ENCODE measurements at regions not wholly inside any gene's neighbourhood (a gene's known extent, or its start where the extent isn't known, plus 50 kb on each side); places are given as distances from the start of the nearest gene placed in this dataset.

DNA sequence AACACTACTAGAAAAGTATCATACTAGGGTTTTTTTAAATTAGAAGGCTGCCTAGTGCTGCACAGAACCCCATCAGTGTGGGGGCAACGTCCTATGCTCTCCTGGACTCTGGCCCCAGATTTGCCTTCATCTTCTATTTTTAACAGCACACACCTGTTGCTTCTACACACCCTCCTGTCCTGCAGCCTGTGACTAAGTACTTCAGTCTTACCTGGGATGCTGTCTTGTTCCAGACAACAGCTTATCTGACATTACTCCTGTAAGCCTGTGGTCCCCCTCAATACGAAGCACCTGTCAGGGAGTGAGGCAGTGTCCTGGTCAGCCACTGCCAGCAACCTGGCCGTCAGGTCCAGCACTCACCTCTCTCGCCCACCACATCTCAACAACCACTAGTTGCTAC lies 247.6 kb upstream of the PSMD7 start:
- H3K9me3 Mint-ChIP-seq: no peaks in the 10 kb centered on the region
- H3K27ac Mint-ChIP-seq: no peak overlapping the region
- intact Hi-C loops (cut with micrococcal nuclease): no loop called here
- H3K36me3 Mint-ChIP-seq (ENCODE audit: low read depth): no peaks in the 10 kb centered on the region
- TF ChIP-seq, protein P1, sequence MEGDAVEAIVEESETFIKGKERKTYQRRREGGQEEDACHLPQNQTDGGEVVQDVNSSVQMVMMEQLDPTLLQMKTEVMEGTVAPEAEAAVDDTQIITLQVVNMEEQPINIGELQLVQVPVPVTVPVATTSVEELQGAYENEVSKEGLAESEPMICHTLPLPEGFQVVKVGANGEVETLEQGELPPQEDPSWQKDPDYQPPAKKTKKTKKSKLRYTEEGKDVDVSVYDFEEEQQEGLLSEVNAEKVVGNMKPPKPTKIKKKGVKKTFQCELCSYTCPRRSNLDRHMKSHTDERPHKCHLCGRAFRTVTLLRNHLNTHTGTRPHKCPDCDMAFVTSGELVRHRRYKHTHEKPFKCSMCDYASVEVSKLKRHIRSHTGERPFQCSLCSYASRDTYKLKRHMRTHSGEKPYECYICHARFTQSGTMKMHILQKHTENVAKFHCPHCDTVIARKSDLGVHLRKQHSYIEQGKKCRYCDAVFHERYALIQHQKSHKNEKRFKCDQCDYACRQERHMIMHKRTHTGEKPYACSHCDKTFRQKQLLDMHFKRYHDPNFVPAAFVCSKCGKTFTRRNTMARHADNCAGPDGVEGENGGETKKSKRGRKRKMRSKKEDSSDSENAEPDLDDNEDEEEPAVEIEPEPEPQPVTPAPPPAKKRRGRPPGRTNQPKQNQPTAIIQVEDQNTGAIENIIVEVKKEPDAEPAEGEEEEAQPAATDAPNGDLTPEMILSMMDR (IDR thresholded peaks at IDR 0.05): no peak
- no peaks in the 10 kb centered on the region for H3K4me1 Mint-ChIP-seq (ENCODE audit: low read depth)
- no peak overlapping the region for H3K4me3 Mint-ChIP-seq
- H3K27me3 Mint-ChIP-seq: no peaks in the 10 kb centered on the region
- ChIA-PET CTCF (interaction anchor here (1.6 kb wide), 1 partner anchor 14 kb away, joined by 4 read pairs; no protein-coding TSS in a partner anchor), POLR2A (no interaction called here)
- no peak for DNase-seq
- ATAC-seq: no peak

DNA sequence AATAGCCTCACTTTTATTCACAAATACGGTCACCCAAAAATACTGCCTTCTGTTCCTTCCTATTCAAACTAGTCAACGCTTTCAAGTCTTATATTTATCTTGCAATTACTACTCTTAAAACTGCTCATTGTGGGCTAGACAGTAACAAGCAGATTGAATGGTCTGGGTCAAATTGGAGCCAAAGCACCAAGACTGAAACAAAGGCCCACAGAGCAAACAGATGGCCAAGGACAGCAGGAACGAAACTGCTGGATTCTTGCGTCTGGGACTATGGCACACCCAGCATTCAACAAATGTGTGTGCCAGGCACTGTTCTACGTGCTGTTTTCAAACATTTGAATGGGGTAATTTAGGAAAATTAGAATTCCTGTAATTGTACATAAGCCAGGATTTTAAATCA lies 250.1 kb upstream of the PSMD7 start:
- no peaks in the 10 kb centered on the region for H3K27me3 Mint-ChIP-seq
- no peaks in the 10 kb centered on the region for H3K9me3 Mint-ChIP-seq
- no peaks in the 10 kb centered on the region for H3K4me1 Mint-ChIP-seq (ENCODE audit: low read depth)
- TF ChIP-seq, protein P1 (IDR thresholded peaks at IDR 0.05): no peak
- H3K4me3 Mint-ChIP-seq: no peak overlapping the region
- ChIA-PET CTCF (no interaction called here), POLR2A (no interaction called here)
- intact Hi-C loops (cut with micrococcal nuclease): no loop called here
- no peak for DNase-seq
- no peak for ATAC-seq
- no peak overlapping the region for H3K27ac Mint-ChIP-seq
- H3K36me3 Mint-ChIP-seq (ENCODE audit: low read depth): no peaks in the 10 kb centered on the region

DNA sequence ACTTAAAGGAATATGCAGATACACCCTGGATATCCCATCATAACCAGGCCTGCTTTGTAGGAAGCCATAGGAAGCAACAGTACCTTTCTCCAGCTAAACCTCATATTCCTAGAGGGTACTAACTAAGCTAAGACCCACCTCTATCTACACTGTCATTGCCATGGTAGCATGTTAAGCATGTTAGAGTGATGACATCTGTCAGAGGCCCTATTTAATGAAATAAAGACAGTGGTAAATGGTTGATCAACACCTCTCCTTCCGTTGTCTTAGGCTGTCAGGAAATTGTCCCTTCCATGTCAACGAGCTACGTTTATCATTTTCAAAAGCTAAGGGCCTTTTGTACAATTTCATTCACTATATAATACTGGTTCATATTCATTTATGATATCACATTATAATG lies 251.1 kb upstream of the PSMD7 start:
- Mint-ChIP-seq H3K4me1 (ENCODE audit: low read depth) (no peaks in the 10 kb centered on the region), H3K9me3 (no peaks in the 10 kb centered on the region), H3K27ac (no peak overlapping the region), H3K27me3 (no peaks in the 10 kb centered on the region), H3K4me3 (no peak overlapping the region), H3K36me3 (ENCODE audit: low read depth) (no peaks in the 10 kb centered on the region)
- intact Hi-C loops (cut with micrococcal nuclease): no loop called here
- ATAC-seq (no peak), DNase-seq (no peak)
- ChIA-PET POLR2A (no interaction called here), CTCF (no interaction called here)
- TF ChIP-seq, protein P1 (IDR thresholded peaks at IDR 0.05): no peak

DNA sequence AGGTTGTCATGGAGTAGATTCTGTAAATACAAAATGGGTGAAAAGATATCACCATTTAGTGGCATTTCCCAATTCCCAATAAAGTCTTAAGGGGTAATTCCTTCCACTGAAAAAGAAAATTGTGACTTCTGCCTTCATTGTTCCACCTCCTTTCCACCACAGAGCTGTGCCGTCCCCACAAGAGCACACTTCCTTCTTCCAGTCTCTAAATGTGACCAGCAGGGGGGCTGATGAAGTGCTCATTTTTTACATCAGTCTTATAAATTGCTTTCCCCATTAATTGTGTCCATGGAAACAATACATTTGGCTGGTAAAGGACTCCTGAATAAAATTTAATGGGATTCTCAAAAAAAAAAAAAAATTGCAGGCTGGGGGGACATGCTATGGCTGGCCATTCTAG lies 260.8 kb upstream of the PSMD7 start:
- TF ChIP-seq, protein P1 (IDR thresholded peaks at IDR 0.05): no peak
- H3K27me3 Mint-ChIP-seq: peaks cover 2% of the 10 kb centered on the region
- ChIA-PET CTCF (interaction anchor here (1.6 to 1.8 kb wide), 2 partner anchors 14 to 1203 kb away, joined by 3 to 4 read pairs; no protein-coding TSS in a partner anchor), POLR2A (no interaction called here)
- H3K4me1 Mint-ChIP-seq (ENCODE audit: low read depth): no peaks in the 10 kb centered on the region
- no peak for DNase-seq
- no peaks in the 10 kb centered on the region for H3K36me3 Mint-ChIP-seq (ENCODE audit: low read depth)
- intact Hi-C loops (cut with micrococcal nuclease): no loop called here
- no peak overlapping the region for H3K4me3 Mint-ChIP-seq
- H3K27ac Mint-ChIP-seq: no peak overlapping the region
- ATAC-seq: no peak
- no peaks in the 10 kb centered on the region for H3K9me3 Mint-ChIP-seq

DNA sequence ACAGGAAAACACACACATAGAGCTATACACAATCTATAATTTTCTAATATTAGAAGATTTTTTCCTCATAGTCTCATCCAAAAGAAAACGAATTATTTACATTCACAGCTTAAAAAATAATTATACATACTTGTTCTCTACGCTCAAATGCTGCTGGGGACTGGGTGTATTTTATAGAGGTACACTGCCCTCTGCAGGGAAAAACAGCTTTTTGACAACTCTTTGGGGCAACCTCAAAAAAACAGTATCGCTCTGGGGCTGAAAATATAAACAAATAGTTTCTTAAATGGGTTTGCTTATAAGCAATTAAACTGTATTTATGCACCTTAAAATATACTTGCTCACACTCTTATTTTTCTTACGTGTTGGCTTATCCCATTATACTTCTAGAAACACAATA lies 261.8 kb upstream of the PSMD7 start:
- Mint-ChIP-seq H3K36me3 (ENCODE audit: low read depth) (no peaks in the 10 kb centered on the region), H3K27me3 (peaks cover 2% of the 10 kb centered on the region), H3K9me3 (no peaks in the 10 kb centered on the region), H3K27ac (no peak overlapping the region), H3K4me1 (ENCODE audit: low read depth) (no peaks in the 10 kb centered on the region), H3K4me3 (no peak overlapping the region)
- ATAC-seq: no peak
- POLR2A ChIA-PET: interaction anchor here (0.7 kb wide), 1 partner anchor 221 kb away, joined by 3 read pairs; no protein-coding TSS in a partner anchor
- CTCF ChIA-PET: interaction anchor here (0.7 to 1.8 kb wide), 5 partner anchors 13 to 1202 kb away, joined by 3 to 4 read pairs (median 3); no protein-coding TSS in a partner anchor
- DNase-seq: no peak
- intact Hi-C loops (cut with micrococcal nuclease): no loop called here
- TF ChIP-seq, protein P1 (IDR thresholded peaks at IDR 0.05): no peak
